ENCODE measurements at regions not wholly inside any gene's neighbourhood (a gene's known extent, or its start where the extent isn't known, plus 50 kb on each side); places are given as distances from the start of the nearest gene placed in this dataset.
"Not testable (repeated sequence)": the region's sequence is repeated elsewhere in the genome, so short reads cannot be mapped to it uniquely, and the experiment has no call there.

DNA sequence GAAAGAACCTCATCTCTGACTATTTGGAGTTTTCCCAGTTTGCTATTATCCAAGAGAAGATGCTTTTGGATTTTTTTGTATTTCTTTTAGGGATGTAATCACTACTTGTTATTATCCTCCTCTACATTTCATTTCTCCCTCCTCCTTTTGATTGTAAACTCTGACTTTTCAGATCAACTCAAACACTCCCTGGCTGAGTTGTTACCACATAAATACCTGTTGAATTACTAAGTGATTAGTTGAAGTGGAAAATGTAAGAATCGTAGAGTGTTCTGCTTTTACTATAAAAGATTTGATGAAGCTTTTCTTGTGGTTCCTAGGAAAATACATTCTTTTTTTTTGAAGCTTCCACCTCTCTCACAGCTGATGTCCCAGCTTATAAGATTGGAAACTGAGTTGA lies 164.1 kb upstream of the C1GALT1 start:
- intact Hi-C loops (cut with DNase I) = no loop called here
- DNase-seq = no peak
- no peaks in the 10 kb centered on the region for H3K9me3 ChIP-seq
- H3K4me1 ChIP-seq = no peaks in the 10 kb centered on the region
- no peak overlapping the region for H3K9ac ChIP-seq (ENCODE audit: low read depth in 2 of 2, low read length in 2 of 2)
- H3K36me3 ChIP-seq = no peaks in the 10 kb centered on the region
- no peak overlapping the region for H3K4me3 ChIP-seq
- no peaks in the 10 kb centered on the region for H3K27me3 ChIP-seq
- no peak overlapping the region for H3K27ac ChIP-seq
- TF ChIP-seq, protein P1, sequence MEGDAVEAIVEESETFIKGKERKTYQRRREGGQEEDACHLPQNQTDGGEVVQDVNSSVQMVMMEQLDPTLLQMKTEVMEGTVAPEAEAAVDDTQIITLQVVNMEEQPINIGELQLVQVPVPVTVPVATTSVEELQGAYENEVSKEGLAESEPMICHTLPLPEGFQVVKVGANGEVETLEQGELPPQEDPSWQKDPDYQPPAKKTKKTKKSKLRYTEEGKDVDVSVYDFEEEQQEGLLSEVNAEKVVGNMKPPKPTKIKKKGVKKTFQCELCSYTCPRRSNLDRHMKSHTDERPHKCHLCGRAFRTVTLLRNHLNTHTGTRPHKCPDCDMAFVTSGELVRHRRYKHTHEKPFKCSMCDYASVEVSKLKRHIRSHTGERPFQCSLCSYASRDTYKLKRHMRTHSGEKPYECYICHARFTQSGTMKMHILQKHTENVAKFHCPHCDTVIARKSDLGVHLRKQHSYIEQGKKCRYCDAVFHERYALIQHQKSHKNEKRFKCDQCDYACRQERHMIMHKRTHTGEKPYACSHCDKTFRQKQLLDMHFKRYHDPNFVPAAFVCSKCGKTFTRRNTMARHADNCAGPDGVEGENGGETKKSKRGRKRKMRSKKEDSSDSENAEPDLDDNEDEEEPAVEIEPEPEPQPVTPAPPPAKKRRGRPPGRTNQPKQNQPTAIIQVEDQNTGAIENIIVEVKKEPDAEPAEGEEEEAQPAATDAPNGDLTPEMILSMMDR (IDR thresholded peaks at IDR 0.05) = no peak

DNA sequence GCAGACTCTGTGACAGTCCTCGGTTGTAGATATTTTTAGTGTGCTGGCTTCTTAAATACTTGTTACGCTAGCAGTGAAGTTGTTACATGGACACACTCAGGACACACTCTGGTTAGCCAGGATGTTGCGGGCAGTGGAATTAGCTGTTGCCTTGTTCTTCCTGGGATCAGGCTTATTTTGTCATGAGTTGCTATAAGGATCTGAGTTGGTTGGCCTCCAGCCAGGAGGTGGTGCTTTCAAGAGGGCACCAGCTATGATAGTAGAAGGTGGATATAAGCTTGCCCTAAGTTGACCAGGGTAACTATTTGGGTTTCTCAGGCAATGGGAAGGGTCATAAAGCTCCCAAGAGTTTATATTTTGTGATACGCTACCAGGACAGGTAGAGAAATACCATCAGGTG lies 150.1 kb upstream of the C1GALT1 start:
- Histone ChIP-seq H3K4me1 (no peaks in the 10 kb centered on the region), H3K36me3 (no peaks in the 10 kb centered on the region), H3K9me3 (no peaks in the 10 kb centered on the region), H3K9ac (ENCODE audit: low read depth in 2 of 2, low read length in 2 of 2) (no peak overlapping the region), H3K27ac (no peak overlapping the region), H3K4me3 (no peak overlapping the region), H3K27me3 (no peaks in the 10 kb centered on the region)
- intact Hi-C loops (cut with DNase I) = no loop called here
- TF ChIP-seq, protein P1 (IDR thresholded peaks at IDR 0.05) = no peak
- DNase-seq = no peak

DNA sequence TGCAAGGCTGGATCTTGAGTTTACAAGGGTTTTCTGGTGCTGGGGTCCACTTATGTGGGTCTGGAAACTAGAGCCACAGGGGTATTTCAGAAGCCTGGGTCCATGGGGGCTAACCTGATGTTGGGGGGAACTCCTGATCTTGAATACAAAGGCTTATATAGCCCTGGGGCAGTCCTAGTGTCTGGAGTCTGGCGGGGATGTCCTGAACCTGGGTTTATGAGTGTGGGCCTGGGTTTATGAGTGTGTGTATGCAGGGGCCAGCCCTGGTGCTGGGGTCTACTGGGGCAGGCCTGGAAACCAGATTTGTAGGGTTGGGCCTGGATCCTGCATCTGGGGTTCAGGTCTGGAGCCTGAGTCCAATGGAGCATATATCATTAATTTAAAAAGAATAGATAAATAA lies 146.5 kb upstream of the C1GALT1 start:
- Histone ChIP-seq H3K4me3 (no peak overlapping the region), H3K27ac (no peak overlapping the region), H3K9me3 (no peaks in the 10 kb centered on the region), H3K36me3 (no peaks in the 10 kb centered on the region), H3K9ac (ENCODE audit: low read depth in 2 of 2, low read length in 2 of 2) (no peak overlapping the region), H3K27me3 (no peaks in the 10 kb centered on the region), H3K4me1 (no peaks in the 10 kb centered on the region)
- intact Hi-C loops (cut with DNase I) = no loop called here
- TF ChIP-seq, protein P1 (IDR thresholded peaks at IDR 0.05) = no peak
- no peak for DNase-seq

DNA sequence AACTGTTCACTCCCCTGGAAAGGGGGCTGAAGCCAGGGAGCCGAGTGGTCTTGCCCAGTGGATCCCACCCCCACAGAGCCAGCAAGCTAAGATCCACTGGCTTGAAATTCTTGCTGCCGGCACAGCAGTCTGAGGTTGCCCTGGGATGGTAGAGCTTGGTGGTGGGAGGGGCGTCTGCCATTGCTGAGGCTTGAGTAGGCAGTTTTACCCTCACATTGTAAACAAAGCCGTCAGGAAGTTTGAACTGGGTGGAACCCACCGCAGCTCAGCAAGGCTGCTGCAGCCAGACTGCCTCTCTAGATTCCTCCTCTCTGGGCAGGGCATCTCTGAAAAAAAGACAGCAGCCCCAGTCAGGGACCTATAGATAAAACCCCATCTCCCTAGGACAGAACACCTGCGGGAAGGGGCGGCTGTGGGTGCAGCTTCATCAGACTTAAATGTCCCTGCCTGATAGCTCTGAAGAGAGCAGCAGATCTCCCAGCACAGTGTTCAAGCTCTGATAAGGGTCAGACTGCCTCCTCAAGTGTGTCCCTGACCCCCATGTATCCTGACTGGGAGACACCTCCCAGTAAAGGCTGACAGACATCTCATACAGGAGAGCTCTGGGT lies 140.0 kb upstream of the C1GALT1 start:
- H3K4me1 ChIP-seq; DNase-seq; H3K27ac ChIP-seq; H3K9me3 ChIP-seq; H3K27me3 ChIP-seq; H3K9ac ChIP-seq (ENCODE audit: low read depth in 2 of 2, low read length in 2 of 2); H3K36me3 ChIP-seq; intact Hi-C loops (cut with DNase I); H3K4me3 ChIP-seq: not testable (repeated sequence)

DNA sequence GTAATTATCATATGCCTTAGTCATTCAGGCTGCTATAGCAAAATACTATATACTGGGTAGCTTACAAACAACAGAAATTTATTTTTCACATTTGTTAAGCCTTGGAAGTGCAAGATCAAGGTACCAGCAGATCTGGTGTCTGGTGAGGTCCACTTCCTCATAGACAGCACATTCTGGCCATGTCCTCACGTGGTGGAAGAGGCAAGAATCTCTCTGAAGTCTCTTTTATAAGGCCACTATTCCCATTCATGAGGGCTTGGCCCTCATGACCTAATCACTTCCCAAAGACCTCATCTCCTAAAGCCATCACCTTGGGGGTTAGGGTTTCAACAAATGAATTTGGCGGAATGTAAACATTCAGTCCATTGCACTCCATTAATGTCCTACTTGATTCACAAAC lies 137.5 kb upstream of the C1GALT1 start:
- Histone ChIP-seq H3K9me3 (no peaks in the 10 kb centered on the region), H3K36me3 (no peaks in the 10 kb centered on the region), H3K27ac (no peak overlapping the region), H3K4me3 (no peak overlapping the region), H3K27me3 (no peaks in the 10 kb centered on the region), H3K4me1 (no peaks in the 10 kb centered on the region), H3K9ac (ENCODE audit: low read depth in 2 of 2, low read length in 2 of 2) (no peak overlapping the region)
- intact Hi-C loops (cut with DNase I) = no loop called here
- no peak for DNase-seq
- TF ChIP-seq, protein P1 (IDR thresholded peaks at IDR 0.05) = no peak

DNA sequence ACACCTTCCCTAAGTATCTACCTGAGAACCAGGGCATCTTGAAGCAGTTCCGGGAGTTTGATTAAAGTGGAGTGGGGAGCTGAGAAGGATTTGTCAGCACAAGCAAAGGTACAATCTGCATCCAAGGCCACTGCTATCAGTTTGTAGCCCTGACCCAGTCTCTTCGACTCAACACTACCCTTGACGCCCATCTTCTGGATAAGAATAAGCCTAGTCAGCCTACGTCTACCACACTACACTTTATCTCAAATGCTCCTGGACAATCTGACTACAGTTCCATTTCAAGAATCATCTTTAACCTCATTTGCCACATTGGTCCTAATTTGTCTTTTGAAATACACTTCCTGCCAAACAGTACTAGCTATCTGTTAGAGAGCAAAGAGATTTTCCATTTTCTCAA lies 134.1 kb upstream of the C1GALT1 start:
- Histone ChIP-seq H3K4me1 (no peaks in the 10 kb centered on the region), H3K27ac (no peak overlapping the region), H3K9ac (ENCODE audit: low read depth in 2 of 2, low read length in 2 of 2) (no peak overlapping the region), H3K4me3 (no peak overlapping the region), H3K36me3 (no peaks in the 10 kb centered on the region), H3K27me3 (no peaks in the 10 kb centered on the region), H3K9me3 (no peaks in the 10 kb centered on the region)
- intact Hi-C loops (cut with DNase I) = no loop called here
- no peak for DNase-seq
- TF ChIP-seq, protein P1 (IDR thresholded peaks at IDR 0.05) = no peak

Measured in colonic mucosa (tissue), 4 donors.